NB4 (cell line): ENCODE measurements at regions not wholly inside any gene's neighbourhood (a gene's known extent, or its start where the extent isn't known, plus 50 kb on each side); places are given as distances from the start of the nearest gene placed in this dataset.

Experiments used
- POLR2A ChIP-seq: IDR thresholded peaks from 2 replicates; pipeline ENCODE4 v1.6.1; 2011; ENCODE audit warnings: mild to moderate bottlenecking; ENCODE audit not compliant: insufficient read length; ENCODE audit errors: extremely low read depth
- TF ChIP-seq, protein P1 (sequence below): IDR thresholded peaks from one replicate; pipeline ENCODE4 v1.5.1; 2012; ENCODE audit warnings: low read depth, low read length
- TF ChIP-seq, protein P2 (sequence below): IDR thresholded peaks from 2 replicates; pipeline ENCODE4 v1.6.1; 2011; ENCODE audit warnings: low read depth, low read length

DNA sequence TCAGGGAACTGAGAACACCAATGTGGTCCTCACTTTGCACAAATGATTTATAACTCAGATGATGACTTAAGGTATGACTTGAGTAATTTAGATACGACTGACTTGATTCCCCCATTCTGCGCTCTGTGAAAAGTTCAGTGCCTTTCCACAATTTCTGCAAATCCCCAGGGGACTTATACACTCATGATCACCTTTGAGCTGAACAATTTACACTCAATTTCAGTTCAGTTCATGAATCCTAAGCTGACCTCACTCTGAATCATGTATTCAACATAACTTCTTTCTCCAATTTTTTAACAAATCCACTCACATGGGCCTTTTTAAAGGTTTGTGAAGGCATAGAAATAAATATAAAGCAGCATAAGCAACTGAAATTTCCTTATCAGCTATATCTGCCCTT is 274.2 kb downstream of the FAM76B start:
- TF ChIP-seq, protein P1, sequence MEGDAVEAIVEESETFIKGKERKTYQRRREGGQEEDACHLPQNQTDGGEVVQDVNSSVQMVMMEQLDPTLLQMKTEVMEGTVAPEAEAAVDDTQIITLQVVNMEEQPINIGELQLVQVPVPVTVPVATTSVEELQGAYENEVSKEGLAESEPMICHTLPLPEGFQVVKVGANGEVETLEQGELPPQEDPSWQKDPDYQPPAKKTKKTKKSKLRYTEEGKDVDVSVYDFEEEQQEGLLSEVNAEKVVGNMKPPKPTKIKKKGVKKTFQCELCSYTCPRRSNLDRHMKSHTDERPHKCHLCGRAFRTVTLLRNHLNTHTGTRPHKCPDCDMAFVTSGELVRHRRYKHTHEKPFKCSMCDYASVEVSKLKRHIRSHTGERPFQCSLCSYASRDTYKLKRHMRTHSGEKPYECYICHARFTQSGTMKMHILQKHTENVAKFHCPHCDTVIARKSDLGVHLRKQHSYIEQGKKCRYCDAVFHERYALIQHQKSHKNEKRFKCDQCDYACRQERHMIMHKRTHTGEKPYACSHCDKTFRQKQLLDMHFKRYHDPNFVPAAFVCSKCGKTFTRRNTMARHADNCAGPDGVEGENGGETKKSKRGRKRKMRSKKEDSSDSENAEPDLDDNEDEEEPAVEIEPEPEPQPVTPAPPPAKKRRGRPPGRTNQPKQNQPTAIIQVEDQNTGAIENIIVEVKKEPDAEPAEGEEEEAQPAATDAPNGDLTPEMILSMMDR = no peak
- TF ChIP-seq POLR2A = no peak
- TF ChIP-seq, protein P2, sequence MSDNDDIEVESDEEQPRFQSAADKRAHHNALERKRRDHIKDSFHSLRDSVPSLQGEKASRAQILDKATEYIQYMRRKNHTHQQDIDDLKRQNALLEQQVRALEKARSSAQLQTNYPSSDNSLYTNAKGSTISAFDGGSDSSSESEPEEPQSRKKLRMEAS = no peak
